H1 (cell line): ENCODE measurements at regions not wholly inside any gene's neighbourhood (a gene's known extent, or its start where the extent isn't known, plus 50 kb on each side); places are given as distances from the start of the nearest gene placed in this dataset.

Experiments used
- CTCF ChIA-PET: fragments of 300-600 bp; sonication (Branson Sonifier 250); formaldehyde crosslinking; loops from one replicate; lab custom pipeline; 2021; ENCODE audit not compliant: partially characterized antibody; lab: Charles Lee
- POLR2A ChIA-PET: fragments of 300-600 bp; sonication (Branson Sonifier 250); formaldehyde crosslinking; loops from one replicate; lab custom pipeline; 2021; ENCODE audit warnings: inconsistent platforms; ENCODE audit not compliant: partially characterized antibody; lab: Charles Lee
- DNase-seq, 2 experiments: peaks; one replicate each; pipeline versions ENCODE4 v3.0.0 to v3.0.0-alpha.2; 2010 to 2022; ENCODE audit warnings: low spot score in 2 of 2, low read depth in 1 of 2, mixed read lengths in 1 of 2
- FAIRE-seq: peaks from 2 replicates; lab custom pipeline; 2011; peaks lifted over from hg19 to GRCh38; lab: Jason Lieb, UNC
- H2AFZ ChIP-seq: 2 replicates; pipeline ENCODE4 v1.8.1; 2012; ENCODE audit warnings: low read length, inconsistent platforms
- H2AK5ac ChIP-seq: 2 replicates; pipeline ENCODE4 v1.6.1; 2013; ENCODE audit warnings: low read depth, low read length
- H2BK120ac ChIP-seq: replicated peaks from 2 replicates; pipeline ENCODE3; 2013; ENCODE audit warnings: low read depth, low read length, inconsistent platforms
- H2BK12ac ChIP-seq: 2 replicates; pipeline ENCODE4 v1.6.1; 2013; ENCODE audit warnings: low read depth, low read length
- H2BK15ac ChIP-seq: 2 replicates; pipeline ENCODE4 v1.6.1; 2013; ENCODE audit warnings: low read length
- H2BK20ac ChIP-seq: 2 replicates; pipeline ENCODE4 v1.6.1; 2013; ENCODE audit warnings: low read length
- H2BK5ac ChIP-seq: 2 replicates; pipeline ENCODE4 v1.6.1; 2013; ENCODE audit warnings: low read depth, low read length
- H3K14ac ChIP-seq: 2 replicates; pipeline ENCODE4 v1.6.1; 2013; ENCODE audit warnings: inconsistent platforms; ENCODE audit not compliant: insufficient read length
- H3K18ac ChIP-seq: 2 replicates; pipeline ENCODE4 v1.6.1; 2013; ENCODE audit warnings: low read length; ENCODE audit errors: extremely low read depth
- H3K23ac ChIP-seq: 2 replicates; pipeline ENCODE4 v1.6.1; 2013; ENCODE audit warnings: inconsistent platforms; ENCODE audit not compliant: insufficient read length
- H3K23me2 ChIP-seq: 2 replicates; pipeline ENCODE4 v1.6.1; 2013; ENCODE audit warnings: low read depth, low read length
- H3K27ac ChIP-seq: 2 replicates; pipeline ENCODE4 v1.6.1; 2011; ENCODE audit warnings: low read depth, low read length, inconsistent platforms
- H3K27me3 ChIP-seq, 4 experiments: replicated peaks in 1 of 4; 1 replicate in 1 of 4; 2 replicates in 3 of 4; pipeline versions ENCODE4 v1.6.1 to v1.8.1; 2011 to 2013; ENCODE audit warnings: low read length in 3 of 4, mild to moderate bottlenecking in 3 of 4, inconsistent platforms in 2 of 4, mixed read lengths in 2 of 4, moderate library complexity in 1 of 4; ENCODE audit not compliant: control insufficient read depth in 3 of 4, insufficient read depth in 3 of 4; ENCODE audit errors: extremely low read depth in 1 of 4
- H3K36me3 ChIP-seq, 4 experiments: 2 replicates each; pipeline versions ENCODE4 v1.6.1 to v1.8.1; 2011 to 2013; ENCODE audit warnings: mild to moderate bottlenecking in 4 of 4, low read length in 3 of 4, moderate library complexity in 2 of 4, control low read depth in 1 of 4, inconsistent platforms in 1 of 4; ENCODE audit not compliant: insufficient read depth in 4 of 4, control insufficient read depth in 2 of 4
- H3K4ac ChIP-seq: replicated peaks from 2 replicates; pipeline ENCODE3; 2013; ENCODE audit warnings: low read length, low read depth, mixed read lengths, inconsistent platforms; ENCODE audit not compliant: insufficient read length
- H3K4me1 ChIP-seq, 4 experiments: replicated peaks in 1 of 4; 1 replicate in 1 of 4; 2 replicates in 3 of 4; pipeline versions ENCODE4 v1.6.1 to v1.8.1; 2011 to 2013; ENCODE audit warnings: low read length in 3 of 4, inconsistent platforms in 2 of 4, mixed read lengths in 1 of 4; ENCODE audit not compliant: insufficient read depth in 4 of 4, control insufficient read depth in 3 of 4
- H3K4me2 ChIP-seq, 2 experiments: 2 replicates each; pipeline versions ENCODE4 v1.6.1 to v1.8.1; 2011 to 2013; ENCODE audit warnings: low read depth in 2 of 2, low read length in 2 of 2, control low read depth in 1 of 2, inconsistent platforms in 1 of 2, mild to moderate bottlenecking in 1 of 2; ENCODE audit not compliant: insufficient read depth in 1 of 2
- H3K4me3 ChIP-seq, 4 experiments: fragments of 200-600, 300-600 bp in 1 of 4; sonication (generic), shearing (Covaris generic), sonication (Bioruptor Twin) in 1 of 4; 2 replicates each; pipeline versions ENCODE4 v1.5.1 to v1.8.1; 2011 to 2016; ENCODE audit warnings: low read length in 4 of 4, low read depth in 3 of 4, control low read depth in 2 of 4, inconsistent platforms in 2 of 4, mild to moderate bottlenecking in 2 of 4, mixed read lengths in 1 of 4, moderate library complexity in 1 of 4; ENCODE audit not compliant: insufficient read depth in 2 of 4; ENCODE audit errors: extremely low read depth in 1 of 4
- H3K56ac ChIP-seq: replicated peaks from 2 replicates; pipeline ENCODE3; 2013; ENCODE audit warnings: low read depth, mild to moderate bottlenecking, mixed read lengths, low read length, inconsistent platforms; ENCODE audit not compliant: insufficient read length
- H3K79me1 ChIP-seq: 2 replicates; pipeline ENCODE4 v1.6.1; 2013; ENCODE audit warnings: low read depth, low read length, control low read depth
- H3K79me2 ChIP-seq, 2 experiments: 2 replicates each; pipeline versions ENCODE4 v1.6.1 to v1.8.1; 2012 to 2013; ENCODE audit warnings: low read length in 2 of 2, mild to moderate bottlenecking in 2 of 2, inconsistent platforms in 1 of 2; ENCODE audit not compliant: insufficient read depth in 2 of 2, control insufficient read depth in 1 of 2
- H3K9ac ChIP-seq, 4 experiments: replicated peaks in 1 of 4; 1 replicate in 1 of 4; 2 replicates in 3 of 4; pipeline versions ENCODE4 v1.6.1 to v1.8.1; 2011 to 2013; ENCODE audit warnings: low read depth in 3 of 4, low read length in 3 of 4, control low read depth in 2 of 4, mild to moderate bottlenecking in 2 of 4, moderate library complexity in 2 of 4, inconsistent platforms in 1 of 4; ENCODE audit errors: extremely low read depth in 1 of 4
- H3K9me3 ChIP-seq, 2 experiments: 2 replicates each; pipeline versions ENCODE4 v1.6.1 to v1.8.1; 2012 to 2013; ENCODE audit warnings: mild to moderate bottlenecking in 2 of 2, moderate library complexity in 2 of 2, control low read depth in 1 of 2, inconsistent platforms in 1 of 2, low read depth in 1 of 2, low read length in 1 of 2, mixed read lengths in 1 of 2; ENCODE audit not compliant: insufficient read depth in 2 of 2
- H4K20me1 ChIP-seq, 2 experiments: replicated peaks in 1 of 2; 2 replicates each; pipeline versions ENCODE3 to v1.8.1; 2011 to 2013; ENCODE audit warnings: inconsistent platforms in 2 of 2, low read length in 2 of 2, mild to moderate bottlenecking in 1 of 2; ENCODE audit not compliant: insufficient read depth in 2 of 2, control insufficient read depth in 1 of 2
- H4K5ac ChIP-seq: 2 replicates; pipeline ENCODE4 v1.6.1; 2013; ENCODE audit warnings: low read length, low read depth, mixed read lengths, inconsistent platforms; ENCODE audit not compliant: insufficient read length
- H4K8ac ChIP-seq: 2 replicates; pipeline ENCODE4 v1.8.0; 2013; ENCODE audit warnings: mild to moderate bottlenecking, moderate library complexity, low read length, inconsistent platforms; ENCODE audit not compliant: insufficient read depth; ENCODE audit errors: extremely low read depth
- H4K91ac ChIP-seq: replicated peaks from 2 replicates; pipeline ENCODE3; 2013; ENCODE audit warnings: low read length, mixed read lengths, inconsistent platforms; ENCODE audit not compliant: insufficient read length
- KDM1A ChIP-seq: fragments of 200-600, 300-600 bp; sonication (generic); IDR thresholded peaks from 2 replicates; pipeline ENCODE4 v1.7.1; 2016; ENCODE audit warnings: mild to moderate bottlenecking, low read length, borderline replicate concordance
- SP2 ChIP-seq: IDR thresholded peaks from 2 replicates; pipeline ENCODE4 v1.6.1; 2012; ENCODE audit warnings: mild to moderate bottlenecking, low read length, inconsistent platforms
- whole genome bisulfite sequencing, 2 experiments: shearing (Covaris generic) in 1 of 2; methylation state at CpG; one replicate each; pipeline versions ENCODE4 v1.1.6 to v1.1.7; 2013 to 2015; ENCODE audit warnings: low lambda C conversion rate in 2 of 2, mixed read lengths in 2 of 2, inconsistent platforms in 1 of 2, low coverage in 1 of 2, missing lambda C conversion rate in 1 of 2; ENCODE audit not compliant: insufficient replicate concordance in 2 of 2, insufficient coverage in 1 of 2, insufficient read length in 1 of 2; ENCODE audit errors: extremely low coverage in 1 of 2, missing lambda C conversion rate in 1 of 2; 5-methylcytosine and 5-hydroxymethylcytosine counted together

GRCh38 chr16:14005335-14005734 lies 65.8 kb upstream of the MRTFB start:
- CTCF ChIA-PET: interaction anchor here (0.7 to 1.0 kb wide), 4 partner anchors 12 to 182 kb away, joined by 3 to 4 read pairs (median 3); no protein-coding TSS in a partner anchor
- no peak overlapping the region for H3K27ac ChIP-seq
- H3K4me2 ChIP-seq: no peak overlapping the region
- DNase-seq: no peak
- POLR2A ChIA-PET: interaction anchor here (1.0 kb wide), 1 partner anchor 9 kb away, joined by 3 read pairs; no protein-coding TSS in a partner anchor
- 92% methylated on average over 6 of the region's 6 CpGs; no CpG with 5 or more reads in 1 of the 2 experiments for WGBS, 2 experiments
- H3K79me1 ChIP-seq: no peaks in the 10 kb centered on the region
- H2BK120ac ChIP-seq: no peak overlapping the region
- H3K9me3 ChIP-seq: no peaks in the 10 kb centered on the region
- no peak overlapping the region for H4K5ac ChIP-seq
- no peak overlapping the region for H2AFZ ChIP-seq
- H2BK5ac ChIP-seq: no peak overlapping the region
- H4K8ac ChIP-seq: no peak overlapping the region
- H3K14ac ChIP-seq: no peak overlapping the region
- TF ChIP-seq KDM1A: peak; percentile 63; the same call in 1 of the 2 replicates
- TF ChIP-seq SP2: no peak
- TF ChIP-seq, all 59 proteins: peak for 1
- H2BK12ac ChIP-seq: no peak overlapping the region
- H2BK20ac ChIP-seq: no peak overlapping the region
- no peaks in the 10 kb centered on the region for H4K20me1 ChIP-seq
- no peak overlapping the region for H3K4ac ChIP-seq
- peaks cover 3% of the 10 kb centered on the region; the same call in 1 of the 2 replicates for H3K23me2 ChIP-seq
- FAIRE-seq: no peak
- H2BK15ac ChIP-seq: no peak overlapping the region
- H3K18ac ChIP-seq: no peak overlapping the region
- no peak overlapping the region for H4K91ac ChIP-seq
- H3K79me2 ChIP-seq: no peaks in the 10 kb centered on the region
- no peak overlapping the region for H3K56ac ChIP-seq
- H3K36me3 ChIP-seq: no peaks in the 10 kb centered on the region
- H2AK5ac ChIP-seq: no peak overlapping the region
- H3K23ac ChIP-seq: no peak overlapping the region
- H3K27me3 ChIP-seq: no peaks in the 10 kb centered on the region
- no peak overlapping the region for H3K4me3 ChIP-seq
- H3K4me1 ChIP-seq: peaks cover 3 to 10% (median 5%) of the 10 kb centered on the region in 4 experiments
- no peak overlapping the region for H3K9ac ChIP-seq
